HUDEP-2 (cell line): ENCODE measurements at regions not wholly inside any gene's neighbourhood (a gene's known extent, or its start where the extent isn't known, plus 50 kb on each side); places are given as distances from the start of the nearest gene placed in this dataset.
"Not testable (repeated sequence)": the region's sequence is repeated elsewhere in the genome, so short reads cannot be mapped to it uniquely, and the experiment has no call there.

Experiments used
- DNase-seq, 76 experiments: peaks; one replicate each; lab custom pipeline; 2025; ENCODE audit not compliant: unreplicated experiment in 76 of 76; lab: John Stamatoyannopoulos, UW

- peak in 3 of 76 experiments; percentile 0 to 10 (median 7) for DNase-seq
These were observed 213.0 kb upstream of the SMIM30 start for GRCh38 chr7:113331155-113331898.

- DNase-seq: no peak
These were observed 202.8 kb upstream of the SMIM30 start for GRCh38 chr7:113321201-113321600.

GRCh38 chr7:113320419-113320818 lies 202.1 kb upstream of the SMIM30 start:
- no peak for DNase-seq

- peak in 23 of 76 experiments; percentile 9 to 67 (median 28) for DNase-seq
These were observed 196.2 kb upstream of the SMIM30 start for GRCh38 chr7:113314594-113314993.

GRCh38 chr7:113308399-113308798 lies 190.0 kb upstream of the SMIM30 start:
- no peak for DNase-seq

- DNase-seq: no peak
These were observed 188.8 kb upstream of the SMIM30 start for GRCh38 chr7:113307147-113307546.

GRCh38 chr7:113306302-113306701 lies 187.9 kb upstream of the SMIM30 start:
- DNase-seq: no peak

GRCh38 chr7:113304104-113304503 lies 185.8 kb upstream of the SMIM30 start:
- no peak for DNase-seq

GRCh38 chr7:113303388-113303787 lies 185.0 kb upstream of the SMIM30 start:
- DNase-seq: not testable (repeated sequence)

- DNase-seq: no peak
These were observed 183.6 kb upstream of the SMIM30 start for GRCh38 chr7:113301983-113302382.

- DNase-seq: no peak
These were observed 182.8 kb upstream of the SMIM30 start for GRCh38 chr7:113301141-113301540.

- no peak for DNase-seq
These were observed 181.4 kb upstream of the SMIM30 start for GRCh38 chr7:113299748-113300147.

- no peak for DNase-seq
These were observed 180.1 kb upstream of the SMIM30 start for GRCh38 chr7:113298501-113298900.

GRCh38 chr7:113294750-113295149 lies 176.4 kb upstream of the SMIM30 start:
- no peak for DNase-seq

GRCh38 chr7:113292105-113292504 lies 173.8 kb upstream of the SMIM30 start:
- no peak for DNase-seq

GRCh38 chr7:113291058-113291457 lies 172.7 kb upstream of the SMIM30 start:
- no peak for DNase-seq

- peak in 28 of 76 experiments; percentile 1 to 56 (median 24) for DNase-seq
These were observed 170.9 kb upstream of the SMIM30 start for GRCh38 chr7:113289140-113289740.

GRCh38 chr7:113285411-113285810 lies 167.1 kb upstream of the SMIM30 start:
- no peak for DNase-seq

- DNase-seq: no peak
These were observed 165.5 kb upstream of the SMIM30 start for GRCh38 chr7:113283861-113284260.

- DNase-seq: no peak
These were observed 164.5 kb upstream of the SMIM30 start for GRCh38 chr7:113282875-113283274.

GRCh38 chr7:113281223-113281622 lies 162.9 kb upstream of the SMIM30 start:
- DNase-seq: peak in 8 of 76 experiments; percentile 2 to 26 (median 12)

GRCh38 chr7:113279256-113279655 lies 160.9 kb upstream of the SMIM30 start:
- no peak for DNase-seq
